ENCODE measurements at regions not wholly inside any gene's neighbourhood (a gene's known extent, or its start where the extent isn't known, plus 50 kb on each side); places are given as distances from the start of the nearest gene placed in this dataset.

DNA sequence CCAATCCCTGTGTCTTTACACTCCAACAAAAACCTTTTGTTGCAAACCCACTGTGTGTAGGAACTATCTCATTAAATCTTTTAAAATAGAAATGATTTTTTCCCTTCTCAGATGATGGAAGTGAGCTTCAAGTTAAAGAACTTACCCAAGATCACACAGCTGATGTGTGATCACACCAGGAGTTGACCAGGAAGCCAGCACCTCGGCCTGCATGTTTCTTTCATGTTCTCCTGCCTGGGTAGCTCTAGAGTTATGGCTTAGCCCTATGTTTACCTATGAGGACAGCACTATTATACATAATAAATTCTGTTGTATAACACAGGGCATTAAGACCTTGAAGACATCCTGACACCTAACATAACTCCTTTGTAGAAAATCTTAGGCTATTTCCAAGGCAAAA lies 132.1 kb upstream of the KLHL25 start:
- TF ChIP-seq CTCF (IDR thresholded peaks at IDR 0.05), result no peak
- TF ChIP-seq POLR2AphosphoS5 (IDR thresholded peaks at IDR 0.05), result no peak
